ENCODE measurements at regions not wholly inside any gene's neighbourhood (a gene's known extent, or its start where the extent isn't known, plus 50 kb on each side); places are given as distances from the start of the nearest gene placed in this dataset.

DNA sequence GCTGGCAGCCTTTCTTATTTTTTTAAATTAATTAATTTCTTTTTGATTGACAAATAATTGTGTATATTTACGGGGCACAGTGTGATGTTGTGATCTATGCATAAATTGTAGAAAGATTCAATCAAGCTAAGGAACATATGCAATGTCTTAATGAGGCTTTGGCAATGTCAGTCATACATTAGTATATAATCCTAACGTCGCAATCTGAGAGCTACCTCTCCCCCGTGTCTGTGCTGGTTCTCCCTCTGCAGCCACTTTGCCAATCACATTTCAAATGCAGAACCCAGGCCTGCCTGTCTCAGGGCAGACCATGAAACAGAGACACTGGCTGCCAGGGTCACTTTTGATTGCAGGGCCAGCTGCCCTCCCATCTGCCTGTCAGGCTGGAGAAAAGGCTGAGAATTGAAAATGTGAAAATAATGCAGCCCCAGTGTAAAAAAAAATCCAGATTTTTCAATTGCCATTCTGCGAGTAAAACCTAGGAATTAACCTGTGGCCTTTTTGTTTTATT, 56.3 kb downstream of the SLC24A2 start:
- DNase-seq = no peak

DNA sequence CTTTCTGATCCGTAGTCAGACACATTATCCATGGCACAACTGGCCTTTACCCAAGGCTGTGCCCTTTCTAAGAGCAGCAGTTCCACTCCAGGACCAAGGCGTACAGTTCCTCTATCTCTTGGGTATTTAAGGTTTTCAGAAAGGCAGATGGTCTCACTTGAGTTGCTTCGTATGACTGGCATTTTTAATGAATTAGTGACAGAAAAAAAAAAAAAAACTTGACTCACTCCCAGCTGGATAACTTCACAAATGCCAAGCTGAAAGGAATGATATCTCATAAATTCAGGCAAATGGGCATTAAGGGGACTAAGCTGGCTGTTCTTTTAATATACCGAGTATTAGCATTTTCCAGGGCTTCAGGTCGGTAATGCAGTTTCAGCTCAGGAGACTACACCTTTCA, 60.7 kb downstream of the SLC24A2 start:
- no peak for DNase-seq

DNA sequence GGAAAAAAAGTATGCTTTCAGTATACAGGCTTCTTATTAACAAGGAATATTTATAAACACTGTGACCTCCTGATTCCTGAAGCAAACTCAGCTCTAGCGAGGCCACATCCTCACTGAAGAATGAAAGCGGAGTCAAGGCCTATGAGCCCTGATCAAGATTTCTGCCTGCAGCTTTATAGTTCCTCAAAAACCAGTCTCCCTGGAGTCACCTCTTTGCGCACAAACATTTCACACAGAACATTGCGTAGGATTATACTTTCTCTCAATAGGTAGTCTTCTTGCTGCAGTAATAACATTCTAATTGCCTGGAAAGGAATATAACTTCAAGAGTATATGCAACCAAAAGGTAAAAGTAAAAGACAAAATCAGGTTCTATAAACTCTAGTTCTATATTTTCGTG, 62.9 kb downstream of the SLC24A2 start:
- DNase-seq = no peak

DNA sequence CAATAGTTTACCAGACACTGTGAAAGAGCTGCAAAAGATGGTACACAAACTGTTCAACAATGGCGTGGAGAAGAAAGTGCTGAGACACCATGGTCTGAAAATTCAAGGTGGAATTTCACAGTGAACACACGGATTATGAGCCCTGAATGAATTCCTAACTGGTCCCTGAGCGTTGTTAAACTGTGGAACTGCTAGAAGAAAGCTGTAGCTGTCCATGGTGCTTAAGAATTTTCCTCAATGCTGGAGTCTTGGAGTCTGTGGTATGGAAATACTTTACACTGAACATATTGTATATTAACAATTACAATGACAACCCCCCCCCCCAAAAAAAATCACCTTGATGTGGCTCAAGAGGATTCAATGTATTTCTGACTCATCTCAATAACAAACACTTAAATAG, 68.5 kb downstream of the SLC24A2 start:
- DNase-seq = no peak

DNA sequence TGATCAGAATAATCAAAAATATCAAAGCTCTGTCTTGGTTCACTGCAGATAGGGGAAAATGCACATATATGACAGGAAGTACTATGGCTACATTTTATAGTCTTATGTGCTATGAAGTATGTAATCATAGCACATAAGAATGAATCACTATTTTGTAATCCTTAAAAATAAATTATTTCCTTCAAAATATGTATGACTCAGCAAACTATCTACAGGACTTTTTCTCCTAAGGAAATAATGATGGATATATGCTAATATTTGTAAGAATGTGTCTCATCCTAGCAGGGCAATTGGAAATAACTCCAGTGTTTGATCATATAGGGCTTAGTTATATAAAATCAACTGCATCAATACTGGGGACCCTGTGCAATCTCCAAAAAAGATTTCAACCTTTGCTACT, 85.1 kb downstream of the SLC24A2 start:
- DNase-seq = no peak

DNA sequence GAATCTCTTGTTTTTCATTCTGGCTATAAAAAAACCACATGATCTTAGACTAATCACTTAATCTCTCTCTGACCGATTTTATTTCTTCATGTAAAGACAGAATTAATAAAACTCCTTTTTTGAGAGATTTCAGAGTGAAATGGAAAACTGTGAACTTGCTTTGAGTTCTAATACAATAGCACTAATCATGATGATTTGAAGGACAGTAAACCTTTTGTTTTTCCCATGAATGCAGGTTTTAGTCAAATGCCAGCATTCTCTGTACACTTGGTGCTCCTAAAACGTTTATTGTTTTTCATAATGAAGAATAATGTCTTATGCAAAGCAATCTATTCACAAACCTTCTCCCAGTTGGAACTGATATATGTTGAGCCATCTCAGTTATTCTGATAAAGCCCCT, 86.8 kb downstream of the SLC24A2 start:
- no peak for DNase-seq

DNA sequence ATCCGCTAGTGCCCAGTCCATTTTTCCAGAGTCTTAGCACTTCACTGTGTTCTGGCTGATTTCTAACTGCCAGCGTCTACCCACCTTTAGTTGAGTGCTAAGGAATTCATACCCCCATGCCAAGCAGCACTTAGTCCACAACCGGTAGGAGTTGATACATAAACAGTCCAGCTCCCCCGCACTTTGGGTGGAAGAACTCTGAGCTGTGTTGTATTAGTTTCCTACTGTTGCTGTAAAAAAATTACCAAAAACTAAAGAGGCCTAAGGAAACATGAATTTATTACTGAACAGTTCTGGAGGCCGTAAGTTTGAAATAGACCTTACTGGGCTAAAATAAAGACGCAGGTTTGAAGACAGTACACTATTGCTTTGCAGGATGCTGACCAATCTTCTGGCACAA, 87.6 kb downstream of the SLC24A2 start:
- DNase-seq = no peak

DNA sequence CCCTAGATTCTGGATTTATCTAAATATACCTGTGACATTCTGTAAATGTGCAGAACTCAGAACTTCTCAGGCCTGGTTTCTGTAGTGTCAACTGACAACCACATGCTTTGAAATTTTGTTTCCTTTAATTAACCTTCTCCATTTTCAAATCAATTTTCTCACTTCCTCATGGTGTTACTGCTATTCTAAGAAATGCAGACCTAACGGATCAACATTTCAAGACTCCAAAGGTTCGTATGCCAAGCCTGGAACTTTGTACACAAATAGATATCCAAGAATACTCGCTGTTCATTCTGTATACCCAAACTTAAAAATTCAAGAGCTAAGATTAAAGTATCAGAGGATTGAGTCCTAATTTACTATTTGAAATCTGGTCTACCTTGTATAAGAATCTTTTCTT, 88.1 kb downstream of the SLC24A2 start:
- no peak for DNase-seq

DNA sequence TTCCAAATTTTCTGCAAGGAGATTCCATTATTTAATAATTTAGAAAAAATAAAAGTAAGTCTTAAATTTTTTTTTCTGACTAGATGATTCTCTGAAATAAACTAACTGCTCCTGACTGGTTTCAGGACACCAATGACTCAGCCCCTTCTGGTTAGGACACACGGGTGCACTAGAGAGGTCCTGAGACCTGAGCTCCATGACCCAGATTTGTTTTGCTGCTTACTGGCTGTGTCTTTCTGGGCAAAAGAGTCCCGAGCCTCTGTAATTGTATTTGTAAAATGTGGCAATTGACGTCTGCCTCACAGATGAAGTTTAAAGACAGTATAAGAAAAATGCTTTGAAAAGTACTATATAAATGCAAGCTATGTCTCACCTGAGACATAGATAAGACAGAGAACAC, 89.1 kb downstream of the SLC24A2 start:
- DNase-seq = no peak

DNA sequence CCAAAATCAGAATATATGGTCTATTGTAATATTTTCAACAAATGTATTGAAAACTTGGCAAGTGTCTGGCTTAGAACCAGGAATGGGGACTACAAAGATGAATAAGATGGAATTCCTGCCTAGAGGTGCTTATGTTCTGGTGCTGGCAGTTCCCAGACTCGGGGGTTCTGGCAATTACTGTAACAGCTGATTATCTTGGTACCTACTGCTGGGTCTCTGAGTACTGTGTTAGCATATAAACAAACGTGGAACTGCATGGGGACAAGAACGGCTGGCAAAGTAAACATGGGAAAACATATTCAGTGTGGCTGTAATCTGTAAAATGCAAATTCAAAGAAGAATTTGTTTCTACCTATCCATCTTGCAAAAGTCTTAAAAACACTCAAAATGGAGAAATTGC, 89.9 kb downstream of the SLC24A2 start:
- no peak for DNase-seq

DNA sequence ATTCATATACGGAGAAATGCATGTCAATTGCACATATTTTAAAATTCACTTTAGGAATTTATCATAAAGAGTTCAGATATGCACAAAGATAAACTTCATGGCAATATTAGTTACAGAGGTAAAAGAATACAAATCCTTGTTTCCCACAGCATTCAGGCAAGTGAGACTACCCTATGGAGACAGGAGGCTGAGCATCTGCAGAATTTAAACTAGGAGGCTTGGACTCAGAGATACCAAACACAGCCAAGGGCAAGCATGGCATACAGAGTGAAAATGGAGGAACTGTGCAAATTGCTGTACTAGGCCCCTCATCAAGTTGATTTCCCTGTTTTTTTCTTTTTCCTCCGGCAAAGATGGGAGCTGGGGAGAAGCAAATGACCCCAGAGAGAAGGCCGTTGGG, 94.2 kb downstream of the SLC24A2 start:
- DNase-seq = no peak

DNA sequence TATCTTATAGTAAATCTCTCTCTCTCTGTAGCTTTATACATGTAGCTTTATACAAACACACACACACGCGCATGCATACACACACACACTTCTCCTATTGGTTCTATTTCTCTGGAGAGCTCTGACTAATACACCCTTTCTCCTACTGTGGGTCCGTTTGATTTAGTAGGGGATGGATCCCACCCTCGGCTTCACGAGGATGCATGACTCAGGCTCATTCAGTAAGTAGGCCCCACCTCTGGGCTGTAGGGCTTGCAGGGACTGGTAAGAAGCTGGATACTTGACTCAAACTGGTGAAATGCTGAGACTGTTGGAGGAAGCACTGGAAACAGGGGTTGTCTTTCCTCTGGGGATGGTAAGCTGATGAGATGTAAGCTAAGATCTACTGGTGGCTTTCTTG, 98.7 kb downstream of the SLC24A2 start:
- DNase-seq = no peak

DNA sequence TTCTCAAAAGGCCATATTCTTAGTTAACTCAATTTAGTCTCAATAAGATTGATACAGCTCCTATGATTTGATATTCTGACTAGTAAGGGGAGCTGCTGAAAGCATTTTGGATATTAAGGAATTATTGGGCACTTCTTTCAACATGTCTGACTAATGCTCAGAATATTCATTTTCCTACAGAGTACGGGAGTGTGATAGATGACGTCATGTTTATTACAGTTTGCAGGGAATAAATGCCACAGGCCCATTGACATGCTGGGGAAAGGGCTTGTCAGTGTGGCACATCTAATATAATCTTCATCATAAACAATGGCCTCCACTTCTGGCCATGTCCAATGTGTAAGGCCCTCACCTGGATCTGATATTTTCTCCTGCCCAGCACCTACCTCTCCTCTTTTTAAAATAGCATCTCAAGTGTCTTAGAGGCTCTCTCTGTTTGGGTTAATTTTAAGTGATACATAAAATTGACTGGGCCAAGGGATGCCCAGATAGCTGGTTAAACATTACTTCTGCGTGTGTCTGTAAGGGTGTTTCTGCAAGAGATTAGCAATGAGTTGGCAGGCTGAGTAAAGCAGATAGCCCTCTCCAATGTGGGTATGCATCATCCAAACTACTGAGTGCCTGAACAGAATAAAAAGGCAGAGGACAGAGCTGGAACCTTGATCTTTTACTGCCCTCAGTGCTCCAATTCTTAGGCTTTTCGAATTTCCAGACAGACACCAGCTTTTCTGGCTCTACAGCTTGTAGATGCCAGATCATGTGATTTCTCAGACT, 99.3 kb downstream of the SLC24A2 start:
- DNase-seq = no peak

DNA sequence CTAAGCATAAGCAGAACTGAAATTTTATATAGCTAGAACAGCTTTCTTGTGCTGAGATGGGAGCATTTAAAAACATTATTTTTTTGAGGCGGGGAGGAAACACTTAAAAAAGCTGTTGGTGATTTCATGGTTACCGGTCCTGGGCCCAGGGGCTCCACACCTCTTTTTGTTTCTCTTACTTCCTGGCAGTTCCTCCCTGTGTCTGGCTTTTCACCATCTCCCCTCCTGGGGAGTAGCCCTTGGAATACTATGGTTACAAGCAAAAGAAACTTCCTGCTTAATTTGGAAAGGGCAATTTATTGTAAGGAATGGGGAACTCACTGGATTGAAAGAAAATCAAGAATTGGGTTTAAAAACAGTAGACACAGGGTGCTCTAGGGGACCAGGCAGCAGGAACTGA, 105.1 kb downstream of the SLC24A2 start:
- DNase-seq = no peak

DNA sequence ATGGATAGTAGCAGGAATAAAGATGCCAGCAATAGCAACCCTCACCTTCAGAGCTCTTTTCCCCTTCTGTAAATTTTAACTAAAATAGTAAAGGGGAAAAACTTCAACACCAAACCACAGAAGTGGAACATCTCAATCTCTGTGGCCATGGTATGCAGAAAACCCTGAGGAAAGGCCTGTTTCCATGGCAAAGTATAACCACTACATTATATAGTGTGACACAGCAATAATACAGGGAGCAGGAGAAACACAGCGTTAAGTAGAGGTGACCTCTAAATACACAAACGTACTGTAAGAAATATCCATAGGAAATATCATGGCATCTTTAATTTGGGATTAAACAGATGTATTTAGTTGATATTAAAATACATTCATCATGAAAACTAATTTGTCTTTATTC, 106.4 kb downstream of the SLC24A2 start:
- DNase-seq = no peak

DNA sequence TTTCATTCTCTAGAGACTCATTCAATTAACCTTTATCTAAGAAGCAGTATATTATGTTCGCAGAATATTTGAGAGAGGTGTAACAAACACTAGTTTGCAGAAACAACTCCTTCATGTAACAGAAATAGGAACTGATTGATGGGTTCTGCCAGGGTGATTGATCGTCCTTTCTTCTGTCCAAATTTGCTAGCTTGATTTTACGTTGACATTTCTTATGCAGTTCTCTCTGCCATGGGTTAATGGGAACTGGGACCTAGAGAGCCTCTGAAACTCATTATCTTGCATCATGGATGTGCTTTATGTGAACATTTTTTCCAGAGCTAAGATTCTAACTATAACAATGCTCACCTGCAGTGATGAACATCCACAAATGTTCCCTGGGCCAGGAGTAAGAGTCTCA, 107.0 kb downstream of the SLC24A2 start:
- DNase-seq = no peak

DNA sequence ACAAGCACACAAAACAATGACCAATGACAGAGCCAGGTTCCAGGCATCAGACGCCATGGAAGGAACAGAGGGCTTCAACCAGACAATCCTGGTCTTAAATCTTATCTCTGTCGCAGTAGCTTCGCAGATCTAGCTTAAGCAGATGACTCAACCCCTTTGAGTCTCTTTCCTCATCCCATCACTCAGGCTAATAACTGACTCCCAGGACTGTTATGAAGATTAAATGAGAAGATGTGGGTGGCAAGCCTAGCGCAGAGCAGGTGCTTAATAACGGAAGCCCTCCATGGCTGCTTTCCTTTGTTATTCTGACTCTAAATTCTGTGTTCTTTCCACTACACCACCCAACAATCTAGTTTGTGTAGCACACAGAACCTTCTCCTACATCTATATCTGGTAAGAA, 110.9 kb downstream of the SLC24A2 start:
- DNase-seq = no peak

DNA sequence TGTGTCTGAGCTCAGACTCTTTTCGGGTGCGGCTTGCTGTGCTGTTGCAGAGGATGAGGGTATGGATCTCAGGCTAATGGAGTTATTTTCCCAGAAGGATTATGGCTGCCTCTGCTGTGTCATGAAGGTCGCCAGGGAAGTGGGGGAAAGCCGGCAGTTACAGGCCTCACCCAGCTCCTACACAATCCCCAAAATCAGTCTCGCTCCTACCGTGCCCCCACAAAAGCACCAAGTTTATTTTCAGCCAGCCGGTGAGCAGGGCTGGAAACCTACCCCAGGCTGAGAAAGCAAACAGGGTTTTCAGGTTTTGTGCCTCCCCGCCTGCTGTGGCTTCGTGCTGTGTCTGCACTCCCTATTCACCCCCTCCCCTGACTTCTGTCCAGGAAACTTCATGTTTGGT, 113.3 kb downstream of the SLC24A2 start:
- DNase-seq = no peak

DNA sequence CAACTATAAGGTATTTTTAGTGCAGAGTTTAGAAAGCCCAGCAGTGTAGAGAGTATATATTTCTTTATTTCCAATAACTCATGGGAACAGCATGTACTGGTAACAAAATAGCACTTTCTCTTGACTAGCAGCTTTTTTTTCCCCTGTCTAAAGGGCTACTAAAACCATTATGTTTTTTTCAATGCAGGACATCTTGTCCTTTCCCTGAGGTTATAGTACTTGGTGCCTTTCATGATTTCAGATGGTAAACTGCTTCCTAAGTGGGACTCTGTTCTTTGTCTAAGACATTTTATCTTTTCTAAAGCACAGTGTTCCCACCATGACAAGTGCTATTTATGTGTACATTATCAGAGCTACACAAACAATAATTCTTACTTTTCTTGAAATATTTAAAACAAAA, 122.3 kb downstream of the SLC24A2 start:
- DNase-seq = no peak

DNA sequence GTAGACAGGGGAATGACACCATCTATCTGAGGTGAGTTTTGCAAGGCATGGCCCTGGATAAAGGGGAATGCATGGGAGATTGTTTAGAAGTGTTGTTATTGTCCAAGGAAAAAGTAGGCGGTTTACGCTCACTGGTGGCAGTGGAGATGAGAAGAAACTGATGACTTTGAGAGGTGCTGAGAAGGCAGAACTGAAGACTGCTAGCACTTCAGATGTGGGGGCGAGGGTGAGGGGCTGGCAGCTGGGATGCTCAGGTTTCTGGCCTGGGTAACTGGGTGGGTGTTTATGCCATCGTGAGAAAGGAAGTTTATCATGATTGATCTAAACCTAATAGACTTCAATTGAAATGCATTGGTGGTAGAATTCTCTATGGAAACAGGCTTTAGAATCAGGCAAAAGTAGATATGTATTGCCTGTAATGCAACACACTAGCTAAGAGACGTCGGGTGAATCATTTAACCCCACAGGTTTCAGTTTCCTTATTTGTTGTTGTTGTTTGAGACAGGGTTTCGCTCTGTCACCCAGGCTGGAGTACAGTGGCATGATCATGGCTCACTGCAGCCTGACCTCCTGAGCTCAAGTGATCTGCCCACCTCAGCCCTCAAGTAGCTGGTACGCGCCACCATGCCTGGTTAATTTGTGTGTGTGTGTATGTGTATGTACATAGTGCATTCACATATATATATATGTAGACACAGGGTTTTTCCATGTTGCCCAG, 123.5 kb downstream of the SLC24A2 start:
- DNase-seq = peak; percentile 8

DNA sequence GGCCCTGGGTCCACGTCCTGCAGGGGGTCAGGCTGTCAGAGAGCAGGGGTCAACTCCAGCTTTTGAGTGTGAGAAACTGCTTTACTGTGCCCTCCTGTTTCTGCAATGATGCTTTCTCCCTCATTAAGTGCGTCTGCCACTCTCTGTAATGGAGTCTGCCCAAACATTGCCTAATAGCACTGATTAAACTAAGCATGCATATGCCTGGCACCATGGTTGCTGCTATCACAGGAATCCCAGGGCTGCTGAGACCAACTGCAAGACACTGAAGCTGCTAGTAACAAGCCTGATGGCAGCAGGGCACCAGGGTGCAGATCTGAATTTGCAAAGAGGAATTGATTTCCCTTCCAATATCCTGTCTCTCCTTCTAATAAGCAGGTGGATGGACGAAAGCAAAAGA, 125.3 kb downstream of the SLC24A2 start:
- DNase-seq = no peak

DNA sequence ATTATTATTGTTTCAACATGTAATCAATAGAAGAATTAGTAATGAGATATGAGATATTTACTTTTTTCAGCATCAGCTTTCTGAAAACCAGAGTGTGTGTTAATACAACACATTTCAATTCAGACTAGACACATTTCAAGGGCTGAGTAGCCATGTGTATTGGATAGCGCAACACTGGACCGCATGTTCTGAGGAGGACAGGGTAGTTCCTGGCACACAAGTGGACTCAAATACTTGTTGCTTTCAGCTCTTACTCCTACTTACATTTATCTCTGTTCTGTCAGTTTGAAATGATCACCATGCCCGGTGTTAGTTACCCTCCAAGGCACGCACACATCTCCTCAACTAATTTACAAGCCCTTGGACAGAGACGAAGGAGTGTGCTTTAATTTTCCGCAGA, 126.6 kb downstream of the SLC24A2 start:
- no peak for DNase-seq

DNA sequence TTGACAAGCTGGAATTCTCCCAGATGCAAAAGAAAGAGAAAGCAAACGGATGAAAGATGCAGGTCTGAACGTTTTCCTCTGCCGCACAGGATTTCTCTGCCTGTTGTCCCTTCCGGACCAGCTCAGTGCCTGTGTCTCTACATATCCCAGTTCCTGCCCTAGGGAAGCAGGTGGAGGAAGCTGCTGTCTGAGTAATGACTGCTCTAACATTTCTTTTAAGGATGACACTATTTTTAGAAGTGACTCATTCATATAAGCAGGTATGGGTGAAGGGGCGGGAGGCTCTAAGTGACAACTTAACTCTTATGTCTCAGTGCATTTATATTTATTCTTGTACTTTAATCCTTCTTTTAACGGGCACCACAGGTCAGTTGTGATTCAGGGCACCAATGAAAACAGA, 128.8 kb downstream of the SLC24A2 start:
- no peak for DNase-seq

DNA sequence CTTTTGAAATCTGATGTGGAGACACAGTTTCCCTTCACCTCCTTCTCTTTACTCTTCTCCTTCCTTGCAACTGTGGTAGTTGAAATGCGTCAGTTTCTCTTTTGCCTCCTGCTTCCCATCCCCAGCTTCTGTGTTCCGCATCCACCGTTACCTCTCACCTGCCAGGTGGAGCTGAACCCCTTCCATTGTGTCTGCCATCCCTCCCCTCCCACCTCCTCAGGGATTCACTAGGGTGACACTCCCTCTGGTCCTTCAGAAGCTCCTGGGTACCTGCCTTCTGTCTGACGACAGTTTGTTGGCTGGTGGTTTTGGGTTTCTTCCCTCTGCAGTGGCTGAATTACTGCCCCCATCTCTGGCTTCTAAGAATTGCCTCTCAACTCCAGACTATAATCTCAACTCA, 132.1 kb downstream of the SLC24A2 start:
- DNase-seq = no peak

DNA sequence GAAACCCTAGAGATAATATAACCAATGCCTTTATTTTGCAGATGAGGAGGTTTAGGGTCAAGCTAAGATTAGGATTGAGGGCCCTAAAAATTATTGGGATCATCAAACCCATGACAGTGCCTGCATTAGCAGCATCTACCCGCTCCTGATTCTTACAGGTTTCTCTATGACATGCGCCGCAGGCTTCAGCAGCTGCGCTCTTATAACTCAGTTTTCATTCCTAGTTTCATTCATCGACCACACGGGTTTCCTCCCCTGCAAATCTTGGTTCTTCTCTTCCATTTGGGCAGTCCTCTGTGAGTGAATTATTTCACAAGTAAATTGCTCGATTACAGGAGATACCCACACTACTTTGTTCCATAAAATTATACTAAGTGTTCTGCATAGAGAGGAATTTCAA, 137.2 kb downstream of the SLC24A2 start:
- DNase-seq = no peak
